Nucleus accumbens (tissue), 56 donors: ENCODE measurements at regions not wholly inside any gene's neighbourhood (a gene's known extent, or its start where the extent isn't known, plus 50 kb on each side); places are given as distances from the start of the nearest gene placed in this dataset.

ENCODE experiments used
- DNase-seq, 56 donors: peaks; one replicate each; lab custom pipeline; 2025; lab: John Stamatoyannopoulos, UW

DNA sequence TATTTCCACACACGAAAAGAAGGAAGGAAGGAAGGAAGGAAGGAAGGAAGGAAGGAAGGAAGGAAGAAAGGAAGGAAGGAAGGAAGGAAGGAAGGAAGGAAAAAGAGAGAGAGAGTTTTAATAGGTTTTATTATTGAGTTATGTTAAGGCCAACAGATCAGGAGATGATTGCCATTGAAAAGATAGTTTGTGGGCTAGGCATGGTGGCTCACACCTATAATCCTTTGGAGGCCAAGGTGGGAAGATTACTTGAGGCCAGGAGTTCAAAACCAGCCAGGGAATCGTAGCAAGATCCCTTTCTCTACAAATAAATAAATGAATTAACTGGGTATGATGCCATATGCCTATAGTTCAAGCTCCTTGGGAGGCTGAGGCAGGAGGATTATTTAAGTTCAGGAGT, 877.2 kb downstream of the TLE4 start:
- DNase-seq: no peak

DNA sequence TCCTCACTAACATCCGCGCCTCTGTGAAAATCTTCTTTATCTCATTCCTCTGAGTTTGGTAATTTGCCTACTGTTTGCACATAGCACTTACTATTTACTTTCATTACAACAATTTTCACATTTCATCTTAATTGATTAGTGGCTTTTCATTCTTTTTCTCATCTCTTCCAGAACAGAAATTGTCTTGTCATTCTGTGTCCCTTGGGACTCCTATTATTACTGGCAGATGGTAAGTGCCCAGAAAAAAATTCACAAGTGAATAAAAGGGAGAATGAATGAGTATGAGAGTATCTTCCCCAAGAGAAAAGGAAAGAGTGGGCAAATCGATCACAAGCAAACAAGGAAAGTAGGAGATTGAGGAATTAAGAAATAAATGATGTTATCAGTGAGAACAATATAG, 876.1 kb downstream of the TLE4 start:
- DNase-seq: no peak

DNA sequence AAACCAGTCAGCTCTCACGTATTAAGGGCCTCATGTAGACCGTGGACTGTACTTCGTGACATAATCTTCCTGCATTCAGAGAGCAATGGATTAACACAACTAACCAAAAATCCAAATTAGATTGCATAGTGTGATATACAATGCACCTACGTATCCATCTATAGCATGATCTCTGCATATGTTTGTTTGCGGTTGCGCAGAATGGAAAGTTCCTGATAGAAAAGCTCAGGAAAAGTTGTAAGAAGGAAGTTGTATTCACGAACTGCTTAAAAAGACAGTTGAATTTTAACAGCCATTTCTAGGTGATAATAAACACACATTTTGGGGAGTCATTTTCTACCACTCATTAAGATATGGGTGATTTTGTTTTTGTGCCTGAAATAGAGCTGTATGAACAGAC, 869.0 kb downstream of the TLE4 start:
- no peak for DNase-seq

- no peak for DNase-seq
Observed at GRCh38 chr9:80437825-80438224, 866.1 kb downstream of the TLE4 start.

DNA sequence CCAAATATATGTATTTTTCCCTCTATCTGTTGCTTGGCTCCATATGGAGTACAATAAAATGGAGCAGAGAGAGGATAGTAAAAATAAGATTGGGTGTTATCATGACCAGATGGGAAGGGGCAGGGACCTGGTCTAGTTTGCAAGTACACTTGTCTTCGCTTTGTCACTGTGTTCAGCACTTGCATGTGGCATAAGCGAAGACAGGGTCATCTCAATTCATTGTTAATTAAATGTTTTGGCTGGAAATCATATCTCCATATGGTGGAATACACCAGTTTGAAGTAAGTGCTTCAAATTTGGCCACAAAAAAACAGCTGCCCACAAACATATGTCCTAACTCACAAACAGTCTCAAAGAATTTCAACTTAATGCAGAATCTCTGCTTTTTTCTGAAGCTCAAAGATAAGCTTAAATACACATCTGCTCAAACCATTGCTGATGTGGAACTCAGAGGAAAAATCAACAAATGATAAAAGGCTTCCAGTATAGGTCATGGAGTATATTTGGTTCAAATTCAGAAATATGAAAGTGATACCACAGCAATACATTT, 865.4 kb downstream of the TLE4 start:
- no peak for DNase-seq

GRCh38 chr9:80435591-80435990, 863.8 kb downstream of the TLE4 start:
- peak in 7 of 56 donors; percentile 0 to 17 (median 10) for DNase-seq

DNA sequence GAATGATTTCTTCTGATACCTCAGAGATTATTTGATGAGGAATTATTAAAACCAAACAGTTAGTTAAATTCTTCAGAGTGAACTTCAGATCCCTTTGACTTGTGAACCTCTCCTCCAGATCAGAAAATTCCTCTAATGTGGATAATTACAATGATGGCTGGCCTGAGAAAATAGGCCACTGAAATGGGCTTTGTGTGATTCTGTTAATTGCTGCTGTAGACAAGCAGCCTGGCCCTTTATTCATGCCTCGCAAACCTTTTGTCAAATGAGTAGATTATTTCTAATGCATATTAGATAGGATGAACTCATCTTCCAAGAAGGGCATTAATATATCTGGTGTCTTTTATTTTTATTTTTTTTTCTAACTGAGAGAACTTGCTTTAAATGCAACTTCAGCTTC, 855.2 kb downstream of the TLE4 start:
- DNase-seq: no peak

GRCh38 chr9:80417211-80417773, 845.5 kb downstream of the TLE4 start:
- DNase-seq: no peak

DNA sequence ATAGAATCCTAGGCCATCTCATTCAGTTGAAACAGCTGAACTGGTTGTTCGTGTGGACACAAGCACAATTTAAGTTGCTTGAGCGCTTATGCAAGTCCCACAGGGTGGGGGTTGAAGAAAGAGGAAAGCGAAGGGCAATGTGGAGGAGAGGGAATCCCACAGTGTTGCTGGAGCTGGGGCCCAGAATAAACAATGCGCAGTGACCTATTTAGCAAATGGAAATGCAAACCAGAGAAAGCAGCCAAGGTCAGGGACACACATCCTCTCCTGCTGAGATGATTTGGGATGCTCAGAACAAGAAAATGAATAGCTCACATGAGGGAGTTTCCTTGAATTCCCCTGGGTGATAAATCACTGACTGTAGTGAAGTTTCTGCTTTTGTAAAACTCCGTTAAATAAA, 838.3 kb downstream of the TLE4 start:
- DNase-seq: peak in 32 of 56 donors; percentile 0 to 59 (median 8)

GRCh38 chr9:80407220-80407619, 835.5 kb downstream of the TLE4 start:
- no peak for DNase-seq

- DNase-seq: no peak
Observed at GRCh38 chr9:80401243-80401642, 829.5 kb downstream of the TLE4 start.

DNA sequence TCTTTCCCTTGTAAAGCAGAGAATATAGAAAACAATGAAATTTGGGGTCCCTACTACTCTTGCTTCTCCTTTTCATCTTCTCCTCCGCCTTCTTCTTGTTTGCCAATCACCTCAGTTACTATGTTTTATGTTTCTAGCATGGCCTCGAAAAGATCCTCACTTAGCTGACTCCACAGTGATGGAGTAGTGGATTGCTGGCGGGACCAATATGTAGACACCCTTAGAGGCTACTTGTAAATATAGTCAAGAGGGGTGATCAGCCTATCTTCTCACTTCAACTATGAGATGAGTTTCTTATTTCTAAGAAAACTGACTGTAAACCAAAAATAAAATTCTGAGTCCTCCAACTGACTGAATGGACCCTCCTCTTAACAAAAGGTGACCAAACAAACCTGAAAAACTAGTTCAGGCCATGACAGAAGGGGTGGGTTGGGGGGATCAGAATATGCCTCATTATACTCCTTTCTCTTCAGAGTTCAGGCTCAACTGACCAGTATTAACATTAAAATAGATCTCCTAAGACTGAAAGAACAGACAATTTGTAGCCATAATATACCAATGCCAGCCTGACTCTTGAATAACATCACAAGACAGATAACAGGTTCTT, 829.0 kb downstream of the TLE4 start:
- no peak for DNase-seq

DNA sequence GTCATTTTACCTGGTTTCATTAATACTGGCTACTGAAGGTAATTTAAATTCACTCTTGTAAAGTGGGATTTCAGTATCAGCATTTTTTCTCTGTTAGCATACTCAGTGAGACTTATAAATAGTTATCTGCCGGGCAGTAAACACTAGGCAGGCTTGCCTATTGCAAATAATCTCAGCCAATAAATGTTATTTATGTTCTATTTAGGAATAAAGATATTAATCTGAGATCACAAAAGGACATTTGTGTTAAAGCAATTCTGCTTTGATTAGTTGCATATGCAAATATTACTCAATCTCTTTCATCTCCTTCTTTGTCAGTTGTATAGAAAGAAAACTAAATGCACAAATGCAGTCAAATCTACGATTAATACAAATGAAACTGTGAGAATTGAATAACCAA, 827.8 kb downstream of the TLE4 start:
- no peak for DNase-seq

GRCh38 chr9:80387828-80388227, 816.1 kb downstream of the TLE4 start:
- no peak for DNase-seq

DNA sequence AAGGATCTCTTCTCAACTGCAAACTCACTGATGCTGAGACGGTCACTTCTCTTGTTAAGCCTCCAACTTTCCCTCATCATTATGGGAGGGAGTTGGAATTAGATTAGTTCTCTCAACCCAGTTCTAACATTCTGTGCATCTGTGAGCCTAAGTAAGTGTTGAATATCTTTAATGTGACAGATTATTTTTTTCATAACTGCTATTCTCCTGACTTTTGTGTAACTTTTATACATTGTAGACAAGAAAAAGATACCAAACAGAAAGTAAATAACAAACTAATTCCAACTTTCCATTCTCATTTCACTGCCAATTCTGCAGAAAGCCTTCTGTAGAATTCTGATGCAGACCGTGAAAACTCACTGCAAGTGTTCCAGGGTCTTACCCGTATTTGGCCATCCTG, 813.5 kb downstream of the TLE4 start:
- no peak for DNase-seq

- no peak for DNase-seq
Observed at GRCh38 chr9:80383331-80383730, 811.6 kb downstream of the TLE4 start.

- DNase-seq: peak in 1 of 56 donors; percentile 14
Observed at GRCh38 chr9:80382211-80382891, 810.6 kb downstream of the TLE4 start.

- DNase-seq: no peak
Observed at GRCh38 chr9:80380301-80380700, 808.5 kb downstream of the TLE4 start.

GRCh38 chr9:80378669-80379293, 807.0 kb downstream of the TLE4 start:
- DNase-seq: no peak

GRCh38 chr9:80376180-80376579, 804.4 kb downstream of the TLE4 start:
- DNase-seq: no peak

DNA sequence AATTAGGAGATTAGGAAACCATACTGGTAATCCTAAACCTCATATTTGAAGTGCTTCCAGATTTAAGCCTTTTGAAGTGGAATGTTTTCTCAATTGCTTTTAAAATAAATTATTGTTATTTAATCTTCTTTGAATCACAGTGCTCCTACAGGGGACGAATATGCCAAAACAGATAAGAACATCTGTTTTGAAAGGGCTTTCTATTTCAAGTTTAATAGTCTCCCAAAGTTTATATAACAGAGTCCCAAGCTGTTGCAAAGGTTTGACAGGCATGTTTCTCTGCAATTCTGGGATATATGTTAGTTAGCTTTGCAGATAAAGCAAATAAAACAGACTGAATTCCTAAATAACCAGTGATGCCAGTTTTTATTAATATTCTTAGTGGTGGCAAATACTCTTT, 803.7 kb downstream of the TLE4 start:
- DNase-seq: no peak

GRCh38 chr9:80369641-80370040, 797.9 kb downstream of the TLE4 start:
- no peak for DNase-seq
